ENCODE measurements at regions not wholly inside any gene's neighbourhood (a gene's known extent, or its start where the extent isn't known, plus 50 kb on each side); places are given as distances from the start of the nearest gene placed in this dataset.

DNA sequence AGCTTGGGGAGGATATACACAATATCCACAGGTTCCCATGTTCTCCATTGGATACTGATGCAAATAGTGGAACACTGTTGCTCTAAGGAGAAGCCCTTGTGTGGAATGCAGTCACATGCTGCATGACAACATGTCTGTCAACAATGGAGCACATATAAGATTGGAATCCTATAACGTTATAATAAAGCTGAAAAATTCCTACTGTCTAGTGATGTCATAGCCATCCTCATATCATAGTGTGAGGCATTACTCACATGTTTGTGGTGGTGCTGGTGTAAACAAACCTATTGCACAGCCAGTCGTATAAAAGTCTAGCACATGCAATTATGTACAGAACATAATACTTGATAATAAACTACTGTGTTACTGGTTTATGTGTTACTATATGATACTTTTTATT is 394.7 kb downstream of the FBXO15 start:
- H3K27me3 ChIP-seq (replicated peaks in 1 of 2; ENCODE audit: control insufficient read depth in 2 of 2, insufficient read depth in 2 of 2, low read length in 1 of 2) = no peaks in the 10 kb centered on the region
- ChIA-PET SMC1A (ENCODE audit: uncharacterized antibody, unreplicated experiment) (no interaction called here), CTCF (no interaction called here), POLR2A (no interaction called here), RAD21 (ENCODE audit: unreplicated experiment) (no interaction called here)
- ATAC-seq (no peak), DNase-seq (ENCODE audit: low read depth, low spot score) (no peak), FAIRE-seq (no peak)
- TF ChIP-seq EP300 (IDR thresholded peaks at IDR 0.05; ENCODE audit: borderline replicate concordance in 1 of 2, control insufficient read depth in 1 of 2, low read depth in 2 of 2, low read length in 2 of 2) (no peak), TARDBP (IDR thresholded peaks at IDR 0.05; ENCODE audit: borderline replicate concordance) (no peak), ATF2 (IDR thresholded peaks at IDR 0.05; ENCODE audit: low read length) (no peak)
- TF ChIP-seq, protein P1, sequence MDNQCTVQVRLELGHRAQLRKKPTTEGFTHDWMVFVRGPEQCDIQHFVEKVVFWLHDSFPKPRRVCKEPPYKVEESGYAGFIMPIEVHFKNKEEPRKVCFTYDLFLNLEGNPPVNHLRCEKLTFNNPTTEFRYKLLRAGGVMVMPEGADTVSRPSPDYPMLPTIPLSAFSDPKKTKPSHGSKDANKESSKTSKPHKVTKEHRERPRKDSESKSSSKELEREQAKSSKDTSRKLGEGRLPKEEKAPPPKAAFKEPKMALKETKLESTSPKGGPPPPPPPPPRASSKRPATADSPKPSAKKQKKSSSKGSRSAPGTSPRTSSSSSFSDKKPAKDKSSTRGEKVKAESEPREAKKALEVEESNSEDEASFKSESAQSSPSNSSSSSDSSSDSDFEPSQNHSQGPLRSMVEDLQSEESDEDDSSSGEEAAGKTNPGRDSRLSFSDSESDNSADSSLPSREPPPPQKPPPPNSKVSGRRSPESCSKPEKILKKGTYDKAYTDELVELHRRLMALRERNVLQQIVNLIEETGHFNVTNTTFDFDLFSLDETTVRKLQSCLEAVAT (IDR thresholded peaks at IDR 0.05) = no peak
- WGBS (ENCODE audit: insufficient coverage, insufficient replicate concordance, low lambda C conversion rate, missing lambda C conversion rate) = 0% methylated on average over 2 of the region's 2 CpGs
- in situ Hi-C loops (cut with MboI) (no loop called here), intact Hi-C loops (cut with micrococcal nuclease; ENCODE audit: unreplicated experiment) (no loop called here)
- no peaks in the 10 kb centered on the region for H3K36me3 ChIP-seq (ENCODE audit: control insufficient read depth in 2 of 2, insufficient read depth in 2 of 2, low read length in 1 of 2)
- no peak overlapping the region for H3K4me2 ChIP-seq (ENCODE audit: control insufficient read depth, insufficient read depth)
- BruUV-seq (replicated peaks) = no TSS peak
- H4K20me1 ChIP-seq (ENCODE audit: control insufficient read depth, insufficient read depth) = no peaks in the 10 kb centered on the region
- no peaks in the 10 kb centered on the region for H3K9me3 ChIP-seq (replicated peaks; ENCODE audit: control insufficient read depth, insufficient read depth, low read length)
- H3K4me1 ChIP-seq (ENCODE audit: control insufficient read depth, insufficient read depth, low read length) = no peaks in the 10 kb centered on the region
- no peak overlapping the region for H2AFZ ChIP-seq (ENCODE audit: control insufficient read depth, low read depth, low read length)
- H3K4me3 ChIP-seq = no peak overlapping the region
- H3K9ac ChIP-seq (ENCODE audit: control insufficient read depth, insufficient read depth, low read length) = no peak overlapping the region
- H3K27ac ChIP-seq (ENCODE audit: control insufficient read depth, insufficient read depth) = no peak overlapping the region
- H3K79me2 ChIP-seq (ENCODE audit: control insufficient read depth, insufficient read depth, low read length) = no peaks in the 10 kb centered on the region

- SMC1A ChIA-PET (ENCODE audit: uncharacterized antibody, unreplicated experiment) = no interaction called here
- DNase-seq (ENCODE audit: low read depth, low spot score) (no peak), ATAC-seq (no peak), FAIRE-seq (no peak)
- intact Hi-C loops (cut with micrococcal nuclease; ENCODE audit: unreplicated experiment) (no loop called here), in situ Hi-C loops (cut with MboI) (no loop called here)
- WGBS (ENCODE audit: insufficient coverage, insufficient replicate concordance, low lambda C conversion rate, missing lambda C conversion rate) = 52% methylated on average over 4 of the region's 4 CpGs
- Histone ChIP-seq H3K4me1 (ENCODE audit: control insufficient read depth, insufficient read depth, low read length) (no peaks in the 10 kb centered on the region), H3K79me2 (ENCODE audit: control insufficient read depth, insufficient read depth, low read length) (no peaks in the 10 kb centered on the region), H2AFZ (ENCODE audit: control insufficient read depth, low read depth, low read length) (no peak overlapping the region), H3K4me2 (ENCODE audit: control insufficient read depth, insufficient read depth) (no peak overlapping the region), H3K4me3 (no peak overlapping the region), H3K27ac (ENCODE audit: control insufficient read depth, insufficient read depth) (no peak overlapping the region), H3K9me3 (replicated peaks; ENCODE audit: control insufficient read depth, insufficient read depth, low read length) (no peaks in the 10 kb centered on the region), H3K9ac (ENCODE audit: control insufficient read depth, insufficient read depth, low read length) (no peak overlapping the region), H3K27me3 (replicated peaks in 1 of 2; ENCODE audit: control insufficient read depth in 2 of 2, insufficient read depth in 2 of 2, low read length in 1 of 2) (no peaks in the 10 kb centered on the region), H4K20me1 (ENCODE audit: control insufficient read depth, insufficient read depth) (no peaks in the 10 kb centered on the region), H3K36me3 (ENCODE audit: control insufficient read depth in 2 of 2, insufficient read depth in 2 of 2, low read length in 1 of 2) (no peaks in the 10 kb centered on the region)
- RAD21 ChIA-PET (ENCODE audit: unreplicated experiment) = no interaction called here
- POLR2A ChIA-PET = no interaction called here
- no TSS peak for BruUV-seq (replicated peaks)
- CTCF ChIA-PET = no interaction called here
- TF ChIP-seq RELB (IDR thresholded peaks at IDR 0.05; ENCODE audit: low read depth) (no peak), RB1 (IDR thresholded peaks at IDR 0.05; ENCODE audit: borderline replicate concordance) (no peak), RAD51 (IDR thresholded peaks at IDR 0.05) (no peak), BRCA1 (IDR thresholded peaks at IDR 0.05; ENCODE audit: low read depth, low read length) (no peak), MTA2 (IDR thresholded peaks at IDR 0.05; ENCODE audit: low read depth) (no peak), NKRF (conservative IDR thresholded peaks at IDR 0.05) (no peak), BMI1 (IDR thresholded peaks at IDR 0.05; ENCODE audit: borderline replicate concordance) (no peak), HDGF (IDR thresholded peaks at IDR 0.05) (no peak)
Measured at GRCh38 chr18:73752546-73752945, 395.1 kb downstream of the FBXO15 start.
